ENCODE measurements at regions not wholly inside any gene's neighbourhood (a gene's known extent, or its start where the extent isn't known, plus 50 kb on each side); places are given as distances from the start of the nearest gene placed in this dataset.

DNA sequence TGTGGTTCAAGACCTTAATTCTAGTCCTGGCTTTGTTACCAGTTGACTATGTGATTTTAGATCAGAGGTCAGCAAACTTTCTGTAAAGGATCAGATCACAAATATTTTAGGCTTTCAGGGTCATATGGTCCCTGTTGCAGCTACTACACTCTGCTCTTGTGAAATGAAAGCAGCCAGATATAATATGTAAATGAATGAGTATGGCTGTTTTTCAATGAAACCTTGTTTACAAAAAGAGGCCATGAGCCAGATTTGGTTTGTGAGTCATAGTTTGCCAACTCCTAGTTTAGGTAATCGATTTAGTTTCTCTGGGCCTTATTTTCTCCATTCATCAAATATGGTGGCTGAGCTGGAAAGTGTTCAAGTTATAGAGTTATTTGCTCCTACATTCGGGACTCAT, 346.7 kb downstream of the NUF2 start:
- ATAC-seq: no peak
- FAIRE-seq: no peak

More for the DNA sequence above, 346.7 kb downstream of the NUF2 start:
- H3K9ac ChIP-seq (ENCODE audit: insufficient read depth in 1 of 2, low read depth in 2 of 2, low read length in 2 of 2): no peak overlapping the region
- no peaks in the 10 kb centered on the region for H3K9me1 ChIP-seq (ENCODE audit: control insufficient read depth, insufficient read depth, low read length)
- H3K4me3 ChIP-seq: no peak overlapping the region
- no peaks in the 10 kb centered on the region for H3K27me3 ChIP-seq (ENCODE audit: control insufficient read depth in 2 of 2, insufficient read depth in 2 of 2, low read length in 2 of 2)
- TF ChIP-seq, protein P1, sequence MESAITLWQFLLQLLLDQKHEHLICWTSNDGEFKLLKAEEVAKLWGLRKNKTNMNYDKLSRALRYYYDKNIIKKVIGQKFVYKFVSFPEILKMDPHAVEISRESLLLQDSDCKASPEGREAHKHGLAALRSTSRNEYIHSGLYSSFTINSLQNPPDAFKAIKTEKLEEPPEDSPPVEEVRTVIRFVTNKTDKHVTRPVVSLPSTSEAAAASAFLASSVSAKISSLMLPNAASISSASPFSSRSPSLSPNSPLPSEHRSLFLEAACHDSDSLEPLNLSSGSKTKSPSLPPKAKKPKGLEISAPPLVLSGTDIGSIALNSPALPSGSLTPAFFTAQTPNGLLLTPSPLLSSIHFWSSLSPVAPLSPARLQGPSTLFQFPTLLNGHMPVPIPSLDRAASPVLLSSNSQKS (CRISPR knock-in tag; IDR thresholded peaks at IDR 0.05): no peak
- TF ChIP-seq, protein P2, sequence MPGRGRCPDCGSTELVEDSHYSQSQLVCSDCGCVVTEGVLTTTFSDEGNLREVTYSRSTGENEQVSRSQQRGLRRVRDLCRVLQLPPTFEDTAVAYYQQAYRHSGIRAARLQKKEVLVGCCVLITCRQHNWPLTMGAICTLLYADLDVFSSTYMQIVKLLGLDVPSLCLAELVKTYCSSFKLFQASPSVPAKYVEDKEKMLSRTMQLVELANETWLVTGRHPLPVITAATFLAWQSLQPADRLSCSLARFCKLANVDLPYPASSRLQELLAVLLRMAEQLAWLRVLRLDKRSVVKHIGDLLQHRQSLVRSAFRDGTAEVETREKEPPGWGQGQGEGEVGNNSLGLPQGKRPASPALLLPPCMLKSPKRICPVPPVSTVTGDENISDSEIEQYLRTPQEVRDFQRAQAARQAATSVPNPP (IDR thresholded peaks at IDR 0.05; ENCODE audit: borderline replicate concordance, insufficient read depth, insufficient read length): no peak
- TF ChIP-seq, protein P3, sequence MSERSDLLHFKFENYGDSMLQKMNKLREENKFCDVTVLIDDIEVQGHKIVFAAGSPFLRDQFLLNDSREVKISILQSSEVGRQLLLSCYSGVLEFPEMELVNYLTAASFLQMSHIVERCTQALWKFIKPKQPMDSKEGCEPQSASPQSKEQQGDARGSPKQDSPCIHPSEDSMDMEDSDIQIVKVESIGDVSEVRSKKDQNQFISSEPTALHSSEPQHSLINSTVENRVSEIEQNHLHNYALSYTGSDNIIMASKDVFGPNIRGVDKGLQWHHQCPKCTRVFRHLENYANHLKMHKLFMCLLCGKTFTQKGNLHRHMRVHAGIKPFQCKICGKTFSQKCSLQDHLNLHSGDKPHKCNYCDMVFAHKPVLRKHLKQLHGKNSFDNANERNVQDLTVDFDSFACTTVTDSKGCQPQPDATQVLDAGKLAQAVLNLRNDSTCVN (CRISPR knock-in tag; IDR thresholded peaks at IDR 0.05): no peak
- TF ChIP-seq ZNF143 (CRISPR knock-in tag; IDR thresholded peaks at IDR 0.05) (no peak), POLR2B (IDR thresholded peaks at IDR 0.05; ENCODE audit: low read depth, partially characterized antibody) (no peak), ZFX (CRISPR knock-in tag; IDR thresholded peaks at IDR 0.05) (no peak), POU5F1 (IDR thresholded peaks at IDR 0.05; ENCODE audit: borderline replicate concordance, low read depth, low read length, partially characterized antibody) (no peak), ZNF134 (CRISPR knock-in tag; conservative IDR thresholded peaks at IDR 0.05) (no peak), GABPB1 (CRISPR knock-in tag; IDR thresholded peaks at IDR 0.05) (no peak)
- TF ChIP-seq, protein P4, sequence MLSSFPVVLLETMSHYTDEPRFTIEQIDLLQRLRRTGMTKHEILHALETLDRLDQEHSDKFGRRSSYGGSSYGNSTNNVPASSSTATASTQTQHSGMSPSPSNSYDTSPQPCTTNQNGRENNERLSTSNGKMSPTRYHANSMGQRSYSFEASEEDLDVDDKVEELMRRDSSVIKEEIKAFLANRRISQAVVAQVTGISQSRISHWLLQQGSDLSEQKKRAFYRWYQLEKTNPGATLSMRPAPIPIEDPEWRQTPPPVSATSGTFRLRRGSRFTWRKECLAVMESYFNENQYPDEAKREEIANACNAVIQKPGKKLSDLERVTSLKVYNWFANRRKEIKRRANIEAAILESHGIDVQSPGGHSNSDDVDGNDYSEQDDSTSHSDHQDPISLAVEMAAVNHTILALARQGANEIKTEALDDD (IDR thresholded peaks at IDR 0.05): no peak
- TF ChIP-seq, protein P5, sequence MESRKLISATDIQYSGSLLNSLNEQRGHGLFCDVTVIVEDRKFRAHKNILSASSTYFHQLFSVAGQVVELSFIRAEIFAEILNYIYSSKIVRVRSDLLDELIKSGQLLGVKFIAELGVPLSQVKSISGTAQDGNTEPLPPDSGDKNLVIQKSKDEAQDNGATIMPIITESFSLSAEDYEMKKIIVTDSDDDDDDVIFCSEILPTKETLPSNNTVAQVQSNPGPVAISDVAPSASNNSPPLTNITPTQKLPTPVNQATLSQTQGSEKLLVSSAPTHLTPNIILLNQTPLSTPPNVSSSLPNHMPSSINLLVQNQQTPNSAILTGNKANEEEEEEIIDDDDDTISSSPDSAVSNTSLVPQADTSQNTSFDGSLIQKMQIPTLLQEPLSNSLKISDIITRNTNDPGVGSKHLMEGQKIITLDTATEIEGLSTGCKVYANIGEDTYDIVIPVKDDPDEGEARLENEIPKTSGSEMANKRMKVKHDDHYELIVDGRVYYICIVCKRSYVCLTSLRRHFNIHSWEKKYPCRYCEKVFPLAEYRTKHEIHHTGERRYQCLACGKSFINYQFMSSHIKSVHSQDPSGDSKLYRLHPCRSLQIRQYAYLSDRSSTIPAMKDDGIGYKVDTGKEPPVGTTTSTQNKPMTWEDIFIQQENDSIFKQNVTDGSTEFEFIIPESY (CRISPR knock-in tag; IDR thresholded peaks at IDR 0.05): no peak
- in situ Hi-C loops (cut with MboI): no loop called here
- 3% methylated on average over 2 of the region's 2 CpGs for WGBS (ENCODE audit: insufficient coverage, low coverage, missing lambda C conversion rate)
- H3K79me2 ChIP-seq (ENCODE audit: control insufficient read depth, insufficient read depth, low read length): no peaks in the 10 kb centered on the region
- intact Hi-C loops (cut with micrococcal nuclease): no loop called here
- H4K20me1 ChIP-seq (replicated peaks; ENCODE audit: control insufficient read depth, insufficient read depth, low read length): no peaks in the 10 kb centered on the region
- POLR2A ChIA-PET: no interaction called here
- no TSS peak for BruUV-seq (replicated peaks)
- H3K4me1 ChIP-seq (replicated peaks in 1 of 2; ENCODE audit: control insufficient read depth in 2 of 2, insufficient read depth in 2 of 2, low read length in 2 of 2): no peaks in the 10 kb centered on the region
- no peak overlapping the region for H3K27ac ChIP-seq (ENCODE audit: extremely low read depth, low read depth, low read length)
- no peak for DNase-seq (ENCODE audit: extremely low read depth in 1 of 4, low spot score in 3 of 4)
- H3K4me2 ChIP-seq (ENCODE audit: insufficient read depth, low read length): no peak overlapping the region
- CTCF ChIA-PET (ENCODE audit: low intra/inter-chr PET ratio): no interaction called here
- H3K36me3 ChIP-seq (ENCODE audit: control insufficient read depth, insufficient read depth, low read length): no peaks in the 10 kb centered on the region
- no peaks in the 10 kb centered on the region for H3K9me3 ChIP-seq (replicated peaks; ENCODE audit: control insufficient read depth, insufficient read depth, low read depth, low read length)
- H2AFZ ChIP-seq (ENCODE audit: low read depth, low read length): no peak overlapping the region

Data from K562 (cell line).